ENCODE measurements at regions not wholly inside any gene's neighbourhood (a gene's known extent, or its start where the extent isn't known, plus 50 kb on each side); places are given as distances from the start of the nearest gene placed in this dataset.

DNA sequence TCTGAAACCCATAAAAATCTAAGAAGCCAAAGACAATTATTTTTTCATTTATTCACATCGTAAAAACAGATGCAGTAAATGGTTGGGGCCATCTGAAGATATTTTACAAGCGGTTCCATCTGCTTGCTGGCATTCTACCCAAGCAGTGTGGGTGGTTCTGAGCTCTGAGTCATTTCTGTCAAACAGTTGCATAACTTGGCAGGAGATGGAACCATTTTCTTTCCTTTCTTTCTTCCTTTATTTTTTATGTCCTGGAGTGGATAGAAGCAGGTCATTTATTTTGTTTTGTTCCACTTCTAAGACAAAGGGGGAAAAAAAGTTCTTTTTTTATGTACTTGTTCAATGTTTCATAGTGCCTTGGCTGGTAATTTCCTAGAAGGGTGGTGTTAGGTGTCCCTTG is 1151.9 kb upstream of the GOT2 start:
- DNase-seq = peak; percentile 3 to 5
- 65 to 67% methylated on average over 2 of the region's 2 CpGs for WGBS, 2 donors
- TF ChIP-seq, protein P1, sequence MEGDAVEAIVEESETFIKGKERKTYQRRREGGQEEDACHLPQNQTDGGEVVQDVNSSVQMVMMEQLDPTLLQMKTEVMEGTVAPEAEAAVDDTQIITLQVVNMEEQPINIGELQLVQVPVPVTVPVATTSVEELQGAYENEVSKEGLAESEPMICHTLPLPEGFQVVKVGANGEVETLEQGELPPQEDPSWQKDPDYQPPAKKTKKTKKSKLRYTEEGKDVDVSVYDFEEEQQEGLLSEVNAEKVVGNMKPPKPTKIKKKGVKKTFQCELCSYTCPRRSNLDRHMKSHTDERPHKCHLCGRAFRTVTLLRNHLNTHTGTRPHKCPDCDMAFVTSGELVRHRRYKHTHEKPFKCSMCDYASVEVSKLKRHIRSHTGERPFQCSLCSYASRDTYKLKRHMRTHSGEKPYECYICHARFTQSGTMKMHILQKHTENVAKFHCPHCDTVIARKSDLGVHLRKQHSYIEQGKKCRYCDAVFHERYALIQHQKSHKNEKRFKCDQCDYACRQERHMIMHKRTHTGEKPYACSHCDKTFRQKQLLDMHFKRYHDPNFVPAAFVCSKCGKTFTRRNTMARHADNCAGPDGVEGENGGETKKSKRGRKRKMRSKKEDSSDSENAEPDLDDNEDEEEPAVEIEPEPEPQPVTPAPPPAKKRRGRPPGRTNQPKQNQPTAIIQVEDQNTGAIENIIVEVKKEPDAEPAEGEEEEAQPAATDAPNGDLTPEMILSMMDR (IDR thresholded peaks at IDR 0.05) = no peak
- TF ChIP-seq POLR2A (IDR thresholded peaks at IDR 0.05) = no peak
- H3K9me3 ChIP-seq = no peaks in the 10 kb centered on the region
- H3K4me3 ChIP-seq (replicated peaks in 1 of 3) = no peak overlapping the region
- H3K27me3 ChIP-seq = no peaks in the 10 kb centered on the region
- no peak overlapping the region for H3K27ac ChIP-seq
- H3K36me3 ChIP-seq = no peaks in the 10 kb centered on the region
- intact Hi-C loops (cut with DNase I) = no loop called here
- no peaks in the 10 kb centered on the region for H3K4me1 ChIP-seq

DNA sequence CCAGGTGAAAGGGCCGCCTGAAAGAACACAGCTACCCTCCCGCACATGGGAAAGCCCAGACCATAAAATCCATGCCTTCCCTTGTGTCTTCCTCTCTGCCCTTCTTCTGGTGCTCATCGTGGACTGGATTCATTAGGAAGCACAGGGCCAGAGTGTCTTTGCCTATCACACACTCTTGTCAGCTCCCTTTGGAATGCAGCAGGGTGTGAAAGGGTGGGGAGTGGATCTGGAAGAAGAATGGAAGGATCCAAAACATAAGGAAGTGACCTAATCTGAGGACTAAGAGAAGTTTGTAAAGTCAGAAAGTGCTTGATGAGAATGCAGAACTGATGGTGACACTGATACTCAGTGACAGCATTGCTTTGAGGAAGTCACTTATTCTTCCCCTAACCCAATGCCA is 1147.3 kb upstream of the GOT2 start:
- Histone ChIP-seq H3K27me3 (no peaks in the 10 kb centered on the region), H3K4me1 (no peaks in the 10 kb centered on the region), H3K36me3 (no peaks in the 10 kb centered on the region), H3K27ac (no peak overlapping the region), H3K9me3 (no peaks in the 10 kb centered on the region), H3K4me3 (replicated peaks in 1 of 3) (no peak overlapping the region)
- no peak for DNase-seq
- WGBS, 2 donors = 68 to 74% methylated on average over 3 of the region's 3 CpGs
- TF ChIP-seq, protein P1 (IDR thresholded peaks at IDR 0.05) = no peak
- no peak for TF ChIP-seq POLR2A (IDR thresholded peaks at IDR 0.05)
- intact Hi-C loops (cut with DNase I) = no loop called here

DNA sequence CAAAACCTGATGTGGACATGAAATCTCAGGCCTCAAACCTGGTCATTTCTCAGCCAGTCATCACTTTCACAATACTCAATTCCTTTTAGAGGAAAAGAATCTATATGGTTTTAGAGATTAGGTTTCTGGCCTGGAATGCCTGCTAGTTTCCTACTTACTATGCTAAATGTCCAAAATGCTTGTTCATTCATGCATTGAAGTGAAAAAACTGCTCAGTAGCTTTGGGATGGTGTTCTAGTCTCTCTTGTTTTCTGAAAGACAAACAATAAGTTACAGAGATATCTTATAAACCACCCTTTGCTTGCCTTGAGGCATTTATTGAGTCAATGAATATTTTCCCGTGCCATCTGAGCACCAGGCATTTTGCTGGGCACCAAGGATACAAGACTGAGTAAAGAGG is 1146.5 kb upstream of the GOT2 start:
- Histone ChIP-seq H3K9me3 (no peaks in the 10 kb centered on the region), H3K4me3 (replicated peaks in 1 of 3) (no peak overlapping the region), H3K27me3 (no peaks in the 10 kb centered on the region), H3K36me3 (no peaks in the 10 kb centered on the region), H3K27ac (no peak overlapping the region), H3K4me1 (no peaks in the 10 kb centered on the region)
- 52 to 69% methylated on average over 1 of the region's 1 CpG for whole genome bisulfite sequencing, 2 donors
- intact Hi-C loops (cut with DNase I) = no loop called here
- DNase-seq = no peak
- no peak for TF ChIP-seq POLR2A (IDR thresholded peaks at IDR 0.05)
- TF ChIP-seq, protein P1 (IDR thresholded peaks at IDR 0.05) = no peak

DNA sequence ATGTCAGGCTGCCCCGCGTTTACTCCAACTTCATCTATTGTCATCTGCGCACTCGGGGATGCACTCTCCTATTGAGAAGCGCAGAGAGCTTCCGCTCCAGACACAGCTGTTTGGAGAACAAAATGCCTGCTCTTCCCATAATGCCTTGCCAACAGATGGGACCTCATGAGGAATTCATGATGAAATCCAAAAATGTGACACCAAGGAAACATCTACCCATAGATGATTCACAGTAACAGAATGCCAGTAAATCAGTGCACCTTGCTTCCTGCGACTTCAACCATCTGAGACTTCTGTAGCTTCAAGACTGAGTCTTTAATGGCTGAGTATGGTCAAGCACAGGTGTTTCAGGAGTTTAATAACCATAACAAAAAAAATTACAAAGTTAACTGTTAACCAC is 1144.9 kb upstream of the GOT2 start:
- H3K27ac ChIP-seq = no peak overlapping the region
- no peaks in the 10 kb centered on the region for H3K36me3 ChIP-seq
- H3K4me1 ChIP-seq = no peaks in the 10 kb centered on the region
- no peaks in the 10 kb centered on the region for H3K27me3 ChIP-seq
- TF ChIP-seq, protein P1 (IDR thresholded peaks at IDR 0.05) = no peak
- no peak for TF ChIP-seq POLR2A (IDR thresholded peaks at IDR 0.05)
- WGBS, 2 donors = 86 to 91% methylated on average over 7 of the region's 7 CpGs
- H3K4me3 ChIP-seq (replicated peaks in 1 of 3) = no peak overlapping the region
- no peaks in the 10 kb centered on the region for H3K9me3 ChIP-seq
- DNase-seq = no peak
- intact Hi-C loops (cut with DNase I) = no loop called here

DNA sequence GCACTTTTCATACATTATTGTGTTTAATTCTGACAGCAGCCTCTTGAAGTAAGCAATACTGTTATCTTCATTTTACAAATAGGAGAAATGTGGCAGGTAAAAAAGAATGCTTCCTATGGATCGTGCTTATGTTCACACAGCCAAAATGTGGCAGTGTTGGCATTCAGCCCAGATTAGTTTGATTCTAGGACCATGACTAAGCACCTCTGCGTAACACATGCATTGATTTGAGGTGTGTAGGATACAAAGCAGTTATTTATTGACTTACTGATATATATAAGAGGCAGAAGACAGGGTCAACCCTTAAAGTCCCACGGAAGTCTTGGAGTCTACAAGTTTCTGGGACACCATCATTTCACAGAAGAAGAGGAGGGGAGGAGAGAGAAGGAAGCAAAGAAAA is 1144.4 kb upstream of the GOT2 start:
- H3K4me1 ChIP-seq = no peaks in the 10 kb centered on the region
- TF ChIP-seq, protein P1 (IDR thresholded peaks at IDR 0.05) = no peak
- TF ChIP-seq POLR2A (IDR thresholded peaks at IDR 0.05) = no peak
- intact Hi-C loops (cut with DNase I) = no loop called here

More for the DNA sequence above, 1144.4 kb upstream of the GOT2 start:
- H3K36me3 ChIP-seq = no peaks in the 10 kb centered on the region
- no peaks in the 10 kb centered on the region for H3K27me3 ChIP-seq
- H3K9me3 ChIP-seq = no peaks in the 10 kb centered on the region
- H3K27ac ChIP-seq = no peak overlapping the region
- DNase-seq = no peak
- no peak overlapping the region for H3K4me3 ChIP-seq (replicated peaks in 1 of 3)
- WGBS, 2 donors = 18 to 20% methylated on average over 3 of the region's 3 CpGs
